Upper lobe of left lung (tissue), 6 donors: ENCODE measurements at regions not wholly inside any gene's neighbourhood (a gene's known extent, or its start where the extent isn't known, plus 50 kb on each side); places are given as distances from the start of the nearest gene placed in this dataset.

Experiments used
- ATAC-seq, 2 donors: fragments of 200-7000 bp; cut with Tn5 transposase; one replicate each; pipeline ENCODE4 v1.9.1; 2022; ENCODE audit warnings: mild to moderate bottlenecking in 2 of 2, moderate library complexity in 2 of 2; ENCODE audit not compliant: low FRiP score in 2 of 2
- DNase-seq, 2 donors: peaks; one replicate each; pipeline ENCODE4 v3.0.0-alpha.2; 2019 to 2020
- H3K27ac ChIP-seq, 4 donors: fragments of 200-600 bp; sonication (generic); one replicate each; pipeline ENCODE4 v1.5.1; 2016 to 2019
- H3K27me3 ChIP-seq, 4 donors: fragments of 200-600 bp; sonication (generic); one replicate each; pipeline ENCODE4 v1.5.1; 2017 to 2019
- H3K36me3 ChIP-seq, 4 donors: fragments of 200-600 bp; sonication (generic); one replicate each; pipeline ENCODE4 v1.5.1; 2016 to 2019
- H3K4me1 ChIP-seq, 4 donors: fragments of 200-600 bp; sonication (generic); one replicate each; pipeline ENCODE4 v1.5.1; 2018 to 2019
- H3K4me3 ChIP-seq, 4 donors: fragments of 200-600 bp; sonication (generic); one replicate each; pipeline ENCODE4 v1.5.1; 2017 to 2019; ENCODE audit warnings: mild to moderate bottlenecking in 2 of 4, moderate library complexity in 1 of 4
- H3K9me3 ChIP-seq, 4 donors: fragments of 200-600 bp; sonication (generic); one replicate each; pipeline ENCODE4 v1.5.1; 2018 to 2019
- CTCF ChIP-seq, 6 experiments: fragments of 450-650 bp in 4 of 6; fragments of 200-600 bp in 2 of 6; sonication (generic) in 2 of 6; IDR thresholded peaks; one replicate each; pipeline ENCODE4 v1.5.1; 2016 to 2019; ENCODE audit warnings: antibody characterized with exemption in 6 of 6
- EP300 ChIP-seq, 4 donors: sonication (generic); formaldehyde crosslinking; IDR thresholded peaks; one replicate each; pipeline ENCODE4 v1.5.1; 2017; ENCODE audit warnings: antibody characterized with exemption in 4 of 4, control low read depth in 2 of 4
- POLR2A ChIP-seq, 4 donors: fragments of 450-650 bp; IDR thresholded peaks; one replicate each; pipeline ENCODE4 v1.5.1; 2016 to 2017; ENCODE audit warnings: antibody characterized with exemption in 4 of 4, mild to moderate bottlenecking in 2 of 4
- POLR2AphosphoS5 ChIP-seq, 2 donors: sonication (generic); formaldehyde crosslinking; IDR thresholded peaks; one replicate each; pipeline ENCODE4 v1.5.1; 2017; ENCODE audit warnings: antibody characterized with exemption in 2 of 2
- WGBS, 2 donors: methylation state at CpG; one replicate each; pipeline ENCODE4 v1.1.5; 2017 to 2018; 5-methylcytosine and 5-hydroxymethylcytosine counted together
- donor health status: DM: no; HTN: no; CAD: no; lungs with moderate emphysema.
- donor health status: DM: no; HTN: yes; CAD: no; lungs with severe emphysema.

DNA sequence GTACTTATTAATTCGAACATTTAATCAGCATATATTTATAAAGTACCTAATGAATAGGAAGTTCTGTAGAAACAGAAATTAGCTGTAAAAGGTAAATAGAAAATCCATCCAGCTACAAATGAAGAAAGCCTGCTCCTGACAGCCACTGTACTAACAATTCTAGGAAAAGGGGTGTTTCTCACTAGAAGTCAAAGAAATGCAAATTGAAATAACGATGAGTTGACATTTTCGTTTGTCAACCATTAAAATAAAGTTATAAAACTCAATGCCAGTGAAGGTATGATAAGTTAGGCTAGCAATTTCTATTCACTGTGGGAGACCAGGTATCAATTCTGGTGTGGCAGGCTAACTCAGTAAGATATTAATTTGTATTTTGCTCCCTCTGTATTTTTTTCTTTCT, 198.0 kb downstream of the ARL4C start:
- Histone ChIP-seq H3K36me3 (no peaks in the 10 kb centered on the region), H3K27me3 (no peaks in the 10 kb centered on the region), H3K4me3 (no peak overlapping the region), H3K27ac (no peak overlapping the region), H3K4me1 (no peaks in the 10 kb centered on the region), H3K9me3 (no peaks in the 10 kb centered on the region)
- no peak for DNase-seq
- 77 to 86% methylated on average over 3 of the region's 3 CpGs for WGBS, 2 donors
- TF ChIP-seq EP300 (IDR thresholded peaks at IDR 0.05) (no peak), POLR2A (IDR thresholded peaks at IDR 0.05) (no peak), CTCF (IDR thresholded peaks at IDR 0.05) (no peak)
- no peak for ATAC-seq

- TF ChIP-seq EP300 (IDR thresholded peaks at IDR 0.05): no peak
- no peak for TF ChIP-seq POLR2AphosphoS5 (IDR thresholded peaks at IDR 0.05)
- TF ChIP-seq CTCF (IDR thresholded peaks at IDR 0.05): no peak
- TF ChIP-seq POLR2A (IDR thresholded peaks at IDR 0.05): no peak
- peaks cover under 1 to 7% (median 1%) of the 10 kb centered on the region in 4 donors for H3K4me1 ChIP-seq
- no peaks in the 10 kb centered on the region for H3K27me3 ChIP-seq
- no peaks in the 10 kb centered on the region for H3K36me3 ChIP-seq
- H3K9me3 ChIP-seq: no peaks in the 10 kb centered on the region
- no peak overlapping the region for H3K4me3 ChIP-seq
- no peak for ATAC-seq
- no peak overlapping the region for H3K27ac ChIP-seq
- no peak for DNase-seq
- WGBS, 2 donors: 85 to 96% methylated on average over 1 of the region's 1 CpG
These were observed 199.9 kb downstream of the ARL4C start for GRCh38 chr2:234296991-234297390.

- H3K27ac ChIP-seq: peak overlapping the region in 1 of 4 donors; percentile 3
- DNase-seq: no peak
These were observed 202.9 kb downstream of the ARL4C start for GRCh38 chr2:234293973-234294372.

DNA sequence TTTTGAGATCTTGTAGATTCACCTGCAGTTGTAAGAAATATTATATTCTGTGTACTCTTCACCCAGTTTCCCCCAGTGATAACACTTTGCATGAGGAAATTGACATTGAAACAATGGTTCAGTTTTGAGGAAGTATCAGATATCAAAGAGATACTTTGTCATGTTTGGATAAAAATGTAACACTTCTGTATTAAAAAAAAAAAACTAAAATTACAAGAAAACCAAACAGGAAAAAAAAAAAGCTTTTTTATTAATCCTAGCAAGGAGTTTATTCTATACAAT, 204.0 kb downstream of the ARL4C start:
- Histone ChIP-seq H3K36me3 (no peaks in the 10 kb centered on the region), H3K27me3 (no peaks in the 10 kb centered on the region), H3K27ac (no peak overlapping the region), H3K9me3 (no peaks in the 10 kb centered on the region), H3K4me1 (peaks cover 8 to 21% (median 17%) of the 10 kb centered on the region in 4 donors), H3K4me3 (no peak overlapping the region)
- no peak for TF ChIP-seq POLR2AphosphoS5 (IDR thresholded peaks at IDR 0.05)
- no peak for TF ChIP-seq POLR2A (IDR thresholded peaks at IDR 0.05)
- ATAC-seq (no peak), DNase-seq (no peak)

More at GRCh38 chr2:234293973-234294372, 202.9 kb downstream of the ARL4C start:
- Histone ChIP-seq H3K4me3 (no peak overlapping the region), H3K36me3 (no peaks in the 10 kb centered on the region), H3K9me3 (no peaks in the 10 kb centered on the region), H3K27me3 (no peaks in the 10 kb centered on the region), H3K4me1 (peaks cover 8 to 21% (median 17%) of the 10 kb centered on the region in 4 donors)
- WGBS, 2 donors: 69 to 75% methylated on average over 4 of the region's 4 CpGs
- ATAC-seq: no peak
- TF ChIP-seq POLR2AphosphoS5 (IDR thresholded peaks at IDR 0.05): no peak
- TF ChIP-seq POLR2A (IDR thresholded peaks at IDR 0.05): no peak
- no peak for TF ChIP-seq CTCF (IDR thresholded peaks at IDR 0.05)
- TF ChIP-seq EP300 (IDR thresholded peaks at IDR 0.05): no peak

DNA sequence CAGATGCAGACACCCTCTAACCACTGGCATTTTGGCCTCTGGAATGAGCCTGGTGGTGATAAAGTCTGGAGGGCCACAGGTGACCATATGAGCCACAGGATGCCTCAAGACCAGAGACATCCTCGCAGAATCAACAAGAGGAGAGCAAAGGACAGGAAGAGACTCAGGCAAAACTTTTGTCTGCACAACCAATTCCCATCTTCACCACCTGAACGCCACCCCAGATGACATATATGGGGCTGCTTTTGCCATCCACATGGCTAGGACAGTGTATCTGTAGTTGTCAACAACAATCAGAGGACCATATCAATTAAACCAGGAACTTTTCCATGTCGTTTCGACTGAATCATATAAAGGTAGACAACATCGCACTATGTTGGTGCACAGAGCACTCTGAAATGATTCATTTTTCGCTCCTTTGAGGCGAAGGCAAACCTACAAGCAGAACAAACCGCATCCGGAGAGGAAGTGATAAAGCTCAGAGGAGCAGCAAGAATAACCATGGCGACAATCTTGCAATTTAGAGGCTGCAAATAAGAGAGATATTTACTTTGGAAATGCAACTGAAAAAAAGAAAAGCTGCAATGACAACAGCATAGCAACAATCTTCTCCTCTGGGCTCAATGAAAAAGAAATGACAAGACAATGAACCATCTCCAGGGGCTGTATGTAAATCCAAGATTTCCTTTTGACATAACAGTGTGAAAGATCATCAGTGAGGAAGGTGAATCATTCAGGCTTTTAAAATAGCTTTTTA, 204.5 kb downstream of the ARL4C start:
- WGBS, 2 donors: 75 to 86% methylated on average over 10 of the region's 10 CpGs
- H3K9me3 ChIP-seq: no peaks in the 10 kb centered on the region
- TF ChIP-seq POLR2AphosphoS5 (IDR thresholded peaks at IDR 0.05) (no peak), CTCF (IDR thresholded peaks at IDR 0.05) (no peak), EP300 (IDR thresholded peaks at IDR 0.05) (no peak), POLR2A (IDR thresholded peaks at IDR 0.05) (no peak)
- H3K4me3 ChIP-seq: no peak overlapping the region
- H3K27ac ChIP-seq: peak overlapping the region in 2 of 4 donors; percentile 27 to 71
- H3K36me3 ChIP-seq: no peaks in the 10 kb centered on the region
- H3K4me1 ChIP-seq: peaks cover 8 to 21% (median 17%) of the 10 kb centered on the region in 4 donors
- DNase-seq: no peak
- ATAC-seq: peak in 1 of 2 donors; percentile 35
- no peaks in the 10 kb centered on the region for H3K27me3 ChIP-seq
